ENCODE measurements at regions not wholly inside any gene's neighbourhood (a gene's known extent, or its start where the extent isn't known, plus 50 kb on each side); places are given as distances from the start of the nearest gene placed in this dataset.

- no peak overlapping the region for H3K27ac ChIP-seq (ENCODE audit: low read depth, low read length)
- no peak overlapping the region for H2AK5ac ChIP-seq (ENCODE audit: low read depth, low read length)
- no peak overlapping the region for H2BK15ac ChIP-seq (ENCODE audit: low read length)
- no peak overlapping the region for H3K9ac ChIP-seq (replicated peaks in 1 of 4; ENCODE audit: extremely low read depth in 1 of 4, low read depth in 3 of 4, low read length in 3 of 4)
- H3K4me3 ChIP-seq (ENCODE audit: extremely low read depth in 1 of 4, insufficient read depth in 2 of 4, low read depth in 3 of 4, low read length in 4 of 4): no peak overlapping the region
- no peaks in the 10 kb centered on the region for H3K79me2 ChIP-seq (ENCODE audit: control insufficient read depth in 1 of 2, insufficient read depth in 2 of 2, low read length in 2 of 2)
- H2BK120ac ChIP-seq (replicated peaks; ENCODE audit: low read depth, low read length): no peak overlapping the region
- no peaks in the 10 kb centered on the region for H3K23me2 ChIP-seq (ENCODE audit: low read depth, low read length)
- no peak overlapping the region for H4K91ac ChIP-seq (replicated peaks; ENCODE audit: insufficient read length, low read length)
- H3K18ac ChIP-seq (ENCODE audit: extremely low read depth, low read length): no peak overlapping the region
- FAIRE-seq (peak; percentile 19), DNase-seq (ENCODE audit: low read depth in 1 of 2, low spot score in 2 of 2) (no peak)
- H2BK20ac ChIP-seq (ENCODE audit: low read length): no peak overlapping the region
- H3K23ac ChIP-seq (ENCODE audit: insufficient read length): no peak overlapping the region
- H4K5ac ChIP-seq (ENCODE audit: insufficient read length, low read depth, low read length): no peak overlapping the region
- H2AFZ ChIP-seq (ENCODE audit: low read length): no peak overlapping the region
- ChIA-PET CTCF (ENCODE audit: partially characterized antibody) (interaction anchor here (0.7 to 3.1 kb wide), 20 partner anchors 9 to 557 kb away, joined by 3 to 18 read pairs (median 4); no protein-coding TSS in a partner anchor), POLR2A (ENCODE audit: partially characterized antibody) (interaction anchor here (1.2 kb wide), 1 partner anchor 9 kb away, joined by 3 read pairs; no protein-coding TSS in a partner anchor)
- H2BK12ac ChIP-seq (ENCODE audit: low read depth, low read length): no peak overlapping the region
- no peaks in the 10 kb centered on the region for H4K20me1 ChIP-seq (replicated peaks in 1 of 2; ENCODE audit: control insufficient read depth in 1 of 2, insufficient read depth in 2 of 2, low read length in 2 of 2)
- H3K79me1 ChIP-seq (ENCODE audit: low read depth, low read length): no peaks in the 10 kb centered on the region
- H3K4me2 ChIP-seq (ENCODE audit: insufficient read depth in 1 of 2, low read depth in 2 of 2, low read length in 2 of 2): no peak overlapping the region
- H2BK5ac ChIP-seq (ENCODE audit: low read depth, low read length): no peak overlapping the region
- no peak overlapping the region for H3K14ac ChIP-seq (ENCODE audit: insufficient read length)
- H3K36me3 ChIP-seq (ENCODE audit: control insufficient read depth in 2 of 4, insufficient read depth in 4 of 4, low read length in 3 of 4): no peaks in the 10 kb centered on the region
- TF ChIP-seq POLR2AphosphoS5 (IDR thresholded peaks at IDR 0.05; ENCODE audit: low read depth, low read length) (no peak), RAD21 (IDR thresholded peaks at IDR 0.05 in 1 of 2, conservative IDR thresholded peaks at IDR 0.05 in 1 of 2; ENCODE audit: low read depth in 2 of 2, low read length in 2 of 2) (peak; percentile 58 to 67), NRF1 (IDR thresholded peaks at IDR 0.05; ENCODE audit: low read depth, low read length) (no peak)
- TF ChIP-seq, protein P1, sequence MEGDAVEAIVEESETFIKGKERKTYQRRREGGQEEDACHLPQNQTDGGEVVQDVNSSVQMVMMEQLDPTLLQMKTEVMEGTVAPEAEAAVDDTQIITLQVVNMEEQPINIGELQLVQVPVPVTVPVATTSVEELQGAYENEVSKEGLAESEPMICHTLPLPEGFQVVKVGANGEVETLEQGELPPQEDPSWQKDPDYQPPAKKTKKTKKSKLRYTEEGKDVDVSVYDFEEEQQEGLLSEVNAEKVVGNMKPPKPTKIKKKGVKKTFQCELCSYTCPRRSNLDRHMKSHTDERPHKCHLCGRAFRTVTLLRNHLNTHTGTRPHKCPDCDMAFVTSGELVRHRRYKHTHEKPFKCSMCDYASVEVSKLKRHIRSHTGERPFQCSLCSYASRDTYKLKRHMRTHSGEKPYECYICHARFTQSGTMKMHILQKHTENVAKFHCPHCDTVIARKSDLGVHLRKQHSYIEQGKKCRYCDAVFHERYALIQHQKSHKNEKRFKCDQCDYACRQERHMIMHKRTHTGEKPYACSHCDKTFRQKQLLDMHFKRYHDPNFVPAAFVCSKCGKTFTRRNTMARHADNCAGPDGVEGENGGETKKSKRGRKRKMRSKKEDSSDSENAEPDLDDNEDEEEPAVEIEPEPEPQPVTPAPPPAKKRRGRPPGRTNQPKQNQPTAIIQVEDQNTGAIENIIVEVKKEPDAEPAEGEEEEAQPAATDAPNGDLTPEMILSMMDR (IDR thresholded peaks at IDR 0.05; ENCODE audit: control extremely low read depth in 1 of 3, insufficient read depth in 1 of 3, low read depth in 1 of 3, low read length in 3 of 3): peak in 2 of 3 experiments; percentile 41 to 70; a peak in 2 of 4 replicates
- H3K27me3 ChIP-seq (replicated peaks in 1 of 4; ENCODE audit: control insufficient read depth in 3 of 4, extremely low read depth in 1 of 4, insufficient read depth in 3 of 4, low read length in 3 of 4): no peaks in the 10 kb centered on the region
- H4K8ac ChIP-seq (ENCODE audit: extremely low read depth, insufficient read depth, low read length): no peak overlapping the region
- no peaks in the 10 kb centered on the region for H3K9me3 ChIP-seq (ENCODE audit: insufficient read depth in 2 of 2, low read depth in 1 of 2, low read length in 1 of 2)
- no peak overlapping the region for H3K56ac ChIP-seq (replicated peaks; ENCODE audit: insufficient read length, low read depth, low read length)
- H3K4me1 ChIP-seq (replicated peaks in 1 of 4; ENCODE audit: control insufficient read depth in 3 of 4, insufficient read depth in 4 of 4, low read length in 3 of 4): no peaks in the 10 kb centered on the region
- H3K4ac ChIP-seq (replicated peaks; ENCODE audit: insufficient read length, low read depth, low read length): no peak overlapping the region
Observed at GRCh38 chr2:153819501-153819900, 52.2 kb upstream of the GALNT13 start.
